Thyroid gland (tissue), 4 donors: ENCODE measurements at regions not wholly inside any gene's neighbourhood (a gene's known extent, or its start where the extent isn't known, plus 50 kb on each side); places are given as distances from the start of the nearest gene placed in this dataset.

Experiments used
- CTCF ChIP-seq, 6 experiments: fragments of 200-600 bp in 3 of 6; fragments of 450-650 bp in 3 of 6; sonication (generic) in 3 of 6; IDR thresholded peaks; one replicate each; pipeline ENCODE4 v1.5.1; 2016 to 2019; ENCODE audit warnings: antibody characterized with exemption in 6 of 6, mild to moderate bottlenecking in 2 of 6, inconsistent platforms in 1 of 6, moderate library complexity in 1 of 6
- POLR2A ChIP-seq, 2 donors: fragments of 450-650 bp; IDR thresholded peaks; one replicate each; pipeline ENCODE4 v1.6.1; 2017; ENCODE audit warnings: antibody characterized with exemption in 2 of 2, mild to moderate bottlenecking in 2 of 2, moderate library complexity in 1 of 2

- no peak for TF ChIP-seq CTCF (IDR thresholded peaks at IDR 0.05)
- TF ChIP-seq POLR2A (IDR thresholded peaks at IDR 0.05): no peak
Measured at GRCh38 chr4:59540311-59540710, 1659.8 kb upstream of the ADGRL3 start.
